A549 (cell line): ENCODE measurements at regions not wholly inside any gene's neighbourhood (a gene's known extent, or its start where the extent isn't known, plus 50 kb on each side); places are given as distances from the start of the nearest gene placed in this dataset.

Source experiments
- POLR2A ChIP-seq: IDR thresholded peaks from 2 replicates; pipeline ENCODE4 v1.6.1; 2012; ENCODE audit warnings: mild to moderate bottlenecking, low read length
- RAD21 ChIP-seq, 2 experiments: fragments of >200 bp in 1 of 2; sonication (Bioruptor Twin) in 1 of 2; formaldehyde crosslinking in 1 of 2; IDR thresholded peaks in 1 of 2; conservative IDR thresholded peaks in 1 of 2; 2 replicates in 1 of 2; 3 replicates in 1 of 2; pipeline ENCODE4 v1.6.1; 2012 to 2018; ENCODE audit warnings: inconsistent platforms in 1 of 2
- REST ChIP-seq: fragments of 200-600 bp; sonication (generic); IDR thresholded peaks from 2 replicates; pipeline ENCODE4 v1.6.1; 2016; ENCODE audit warnings: antibody characterized with exemption, mild to moderate bottlenecking, moderate library complexity
- ZC3H11A ChIP-seq: fragments of 450-650 bp; IDR thresholded peaks from 2 replicates; pipeline ENCODE4 v1.6.1; 2014; ENCODE audit warnings: antibody characterized with exemption, mild to moderate bottlenecking
- TF ChIP-seq, protein P1 (sequence below): fragments of >200 bp; sonication (Bioruptor Twin); formaldehyde crosslinking; IDR thresholded peaks from 3 replicates; pipeline ENCODE4 v1.5.1; 2016
- TF ChIP-seq, protein P2 (sequence below): IDR thresholded peaks from 2 replicates; pipeline ENCODE4 v1.6.1; 2012

DNA sequence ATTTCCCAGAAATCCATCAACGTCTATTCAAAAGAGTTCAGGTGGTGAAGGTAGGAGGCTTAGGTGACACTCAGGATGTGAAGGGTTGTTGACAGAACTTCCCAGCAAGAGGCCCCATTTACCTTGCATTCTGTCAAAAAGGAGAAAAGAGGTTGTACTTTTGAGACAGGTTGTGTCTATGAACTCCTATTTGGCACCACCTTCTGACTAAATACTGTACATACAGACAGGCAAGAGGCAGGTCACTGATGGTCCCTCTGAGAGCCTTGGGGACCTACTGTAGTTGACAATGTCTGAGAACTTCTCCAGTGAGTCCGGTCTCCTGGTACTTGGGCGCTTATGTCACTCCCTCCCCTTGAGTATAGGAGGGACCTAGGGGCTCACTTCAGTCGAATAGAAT, 479.3 kb upstream of the ZFHX3 start:
- TF ChIP-seq, protein P1, sequence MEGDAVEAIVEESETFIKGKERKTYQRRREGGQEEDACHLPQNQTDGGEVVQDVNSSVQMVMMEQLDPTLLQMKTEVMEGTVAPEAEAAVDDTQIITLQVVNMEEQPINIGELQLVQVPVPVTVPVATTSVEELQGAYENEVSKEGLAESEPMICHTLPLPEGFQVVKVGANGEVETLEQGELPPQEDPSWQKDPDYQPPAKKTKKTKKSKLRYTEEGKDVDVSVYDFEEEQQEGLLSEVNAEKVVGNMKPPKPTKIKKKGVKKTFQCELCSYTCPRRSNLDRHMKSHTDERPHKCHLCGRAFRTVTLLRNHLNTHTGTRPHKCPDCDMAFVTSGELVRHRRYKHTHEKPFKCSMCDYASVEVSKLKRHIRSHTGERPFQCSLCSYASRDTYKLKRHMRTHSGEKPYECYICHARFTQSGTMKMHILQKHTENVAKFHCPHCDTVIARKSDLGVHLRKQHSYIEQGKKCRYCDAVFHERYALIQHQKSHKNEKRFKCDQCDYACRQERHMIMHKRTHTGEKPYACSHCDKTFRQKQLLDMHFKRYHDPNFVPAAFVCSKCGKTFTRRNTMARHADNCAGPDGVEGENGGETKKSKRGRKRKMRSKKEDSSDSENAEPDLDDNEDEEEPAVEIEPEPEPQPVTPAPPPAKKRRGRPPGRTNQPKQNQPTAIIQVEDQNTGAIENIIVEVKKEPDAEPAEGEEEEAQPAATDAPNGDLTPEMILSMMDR, result no peak; the same call in 2 of the 3 replicates
- no peak for TF ChIP-seq REST
- no peak for TF ChIP-seq ZC3H11A
- TF ChIP-seq, protein P2, sequence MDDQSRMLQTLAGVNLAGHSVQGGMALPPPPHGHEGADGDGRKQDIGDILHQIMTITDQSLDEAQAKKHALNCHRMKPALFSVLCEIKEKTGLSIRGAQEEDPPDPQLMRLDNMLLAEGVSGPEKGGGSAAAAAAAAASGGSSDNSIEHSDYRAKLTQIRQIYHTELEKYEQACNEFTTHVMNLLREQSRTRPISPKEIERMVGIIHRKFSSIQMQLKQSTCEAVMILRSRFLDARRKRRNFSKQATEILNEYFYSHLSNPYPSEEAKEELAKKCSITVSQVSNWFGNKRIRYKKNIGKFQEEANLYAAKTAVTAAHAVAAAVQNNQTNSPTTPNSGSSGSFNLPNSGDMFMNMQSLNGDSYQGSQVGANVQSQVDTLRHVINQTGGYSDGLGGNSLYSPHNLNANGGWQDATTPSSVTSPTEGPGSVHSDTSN, result no peak
- TF ChIP-seq RAD21 (conservative IDR thresholded peaks at IDR 0.05 in 1 of 2, IDR thresholded peaks at IDR 0.05 in 1 of 2), result peak in 1 of 2 experiments; percentile 34; a peak in 3 of 5 replicates
- TF ChIP-seq POLR2A, result no peak
